ENCODE measurements at regions not wholly inside any gene's neighbourhood (a gene's known extent, or its start where the extent isn't known, plus 50 kb on each side); places are given as distances from the start of the nearest gene placed in this dataset.
"Not testable (repeated sequence)": the region's sequence is repeated elsewhere in the genome, so short reads cannot be mapped to it uniquely, and the experiment has no call there.

- not testable (repeated sequence) for DNase-seq
These were observed 87.5 kb downstream of the MRPL57 start for GRCh38 chr13:21263909-21264308.

GRCh38 chr13:21268485-21268884 lies 92.0 kb downstream of the MRPL57 start:
- DNase-seq: not testable (repeated sequence)

GRCh38 chr13:21272439-21272838 lies 96.0 kb downstream of the MRPL57 start:
- not testable (repeated sequence) for DNase-seq

- not testable (repeated sequence) for DNase-seq
These were observed 98.0 kb downstream of the MRPL57 start for GRCh38 chr13:21274457-21274856.

DNA sequence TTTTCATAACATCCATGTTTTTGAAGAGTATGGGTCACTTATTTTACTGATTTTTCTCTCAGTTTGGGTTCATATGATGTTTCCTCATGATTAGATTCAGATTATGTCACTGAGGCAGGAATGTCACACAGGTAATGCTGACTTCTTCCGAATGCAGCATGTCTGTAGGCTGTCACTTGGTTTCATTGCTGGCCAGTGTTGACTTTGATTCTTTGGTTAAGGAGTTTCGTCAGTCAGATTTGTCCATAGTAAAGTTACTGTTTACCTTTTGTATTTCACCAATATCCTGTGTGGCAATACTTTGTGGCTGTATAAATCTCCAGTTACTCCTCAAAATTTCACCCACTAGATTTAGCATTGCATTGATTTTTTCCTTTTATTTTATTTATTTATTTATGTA lies 105.6 kb downstream of the MRPL57 start:
- no peak for DNase-seq

DNA sequence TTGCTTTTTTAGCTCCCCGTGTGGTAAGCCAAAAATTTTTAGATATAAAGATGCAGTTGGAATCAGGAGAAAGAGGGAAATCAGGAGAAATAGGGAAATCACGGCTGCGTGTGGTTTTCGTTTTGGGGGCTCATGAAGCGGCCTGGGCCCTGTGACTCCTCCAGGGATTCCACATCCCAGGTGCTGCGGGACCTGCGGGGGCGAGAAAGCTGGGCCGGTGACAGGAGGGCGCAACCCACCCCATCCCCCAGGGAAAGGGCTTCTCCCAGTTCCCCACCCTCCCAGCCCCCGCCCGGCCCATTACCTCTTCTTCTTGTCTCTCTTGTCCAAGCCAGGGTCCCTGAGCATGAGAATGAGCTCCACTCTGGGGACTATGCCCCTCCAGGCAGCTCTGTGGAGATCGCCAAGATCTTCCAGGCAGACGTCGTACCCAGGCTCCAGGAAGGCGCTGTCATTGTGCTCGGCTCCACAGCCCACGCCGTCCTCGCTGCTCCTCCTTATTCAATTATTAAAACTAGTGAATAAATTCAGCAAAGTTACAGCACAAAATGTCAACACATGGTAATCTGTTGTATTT lies 111.0 kb downstream of the MRPL57 start:
- no peak for DNase-seq

DNA sequence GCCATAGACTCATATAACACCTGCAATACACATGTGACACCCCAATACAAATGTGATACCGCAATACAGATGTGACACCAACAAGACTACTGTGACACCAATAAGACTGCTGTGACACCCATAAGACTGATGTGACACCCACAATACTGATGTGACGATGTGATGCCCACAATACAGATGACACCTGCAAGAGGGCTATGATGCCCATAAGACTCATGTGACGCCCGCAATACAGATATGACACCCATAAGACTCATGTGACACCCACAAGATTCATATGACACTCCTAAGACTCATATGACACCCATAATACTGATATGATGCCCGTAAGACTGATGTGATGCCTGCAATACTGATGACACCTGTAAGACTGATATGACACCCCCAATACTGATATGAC lies 113.0 kb downstream of the MRPL57 start:
- no peak for DNase-seq

- DNase-seq: not testable (repeated sequence)
These were observed 114.1 kb downstream of the MRPL57 start for GRCh38 chr13:21290442-21291002.

DNA sequence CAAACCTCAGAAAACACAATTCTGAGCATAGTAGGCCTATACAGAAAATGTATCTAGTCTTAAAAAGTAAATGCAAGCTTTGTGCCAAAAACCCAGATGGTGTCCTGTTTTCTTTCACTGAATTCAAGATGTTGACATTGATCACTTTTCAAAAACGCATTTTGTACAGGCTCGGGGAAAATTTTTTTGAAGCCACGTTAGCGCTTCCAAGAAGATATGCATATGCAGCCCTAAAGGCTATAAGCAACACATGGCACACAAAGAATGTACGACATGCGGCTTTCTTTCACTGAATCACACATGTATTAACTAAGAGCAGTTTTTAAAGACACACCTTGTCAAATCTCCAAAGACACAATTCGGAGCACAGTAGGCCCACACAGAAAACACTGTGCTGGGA lies 115.4 kb downstream of the MRPL57 start:
- no peak for DNase-seq

- DNase-seq: peak; percentile 32 to 52 (median 51)
These were observed 120.5 kb downstream of the MRPL57 start for GRCh38 chr13:21296991-21297390.

- DNase-seq: peak; percentile 31 to 62 (median 40)
These were observed 121.0 kb downstream of the MRPL57 start for GRCh38 chr13:21297447-21297846.

GRCh38 chr13:21297914-21298831 lies 121.7 kb downstream of the MRPL57 start:
- DNase-seq: peak; percentile 92 to 96 (median 96)

DNA sequence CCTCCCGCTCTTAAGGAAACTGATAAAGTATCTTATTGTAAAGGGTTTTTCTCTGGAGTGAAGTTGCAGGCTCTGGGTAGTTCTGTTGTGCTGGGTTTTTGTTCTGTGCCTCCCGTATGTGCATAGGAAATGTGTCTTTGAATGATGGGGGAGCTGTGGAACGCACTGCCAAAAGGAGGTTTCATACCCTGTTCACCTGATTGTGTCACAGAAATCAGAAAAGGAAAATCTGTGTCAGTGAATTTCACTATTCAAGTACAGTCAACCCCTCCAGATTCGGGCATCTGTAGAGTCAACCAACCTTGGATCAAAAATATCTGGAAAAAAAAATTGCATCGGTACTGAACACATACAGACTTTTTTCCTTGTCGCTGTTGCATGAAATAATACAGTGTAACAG lies 127.8 kb downstream of the MRPL57 start:
- DNase-seq: no peak

GRCh38 chr13:21306300-21307073 lies 130.0 kb downstream of the MRPL57 start:
- not testable (repeated sequence) for DNase-seq

- DNase-seq: not testable (repeated sequence)
These were observed 130.7 kb downstream of the MRPL57 start for GRCh38 chr13:21307158-21307557.

GRCh38 chr13:21308906-21309305 lies 132.4 kb downstream of the MRPL57 start:
- no peak for DNase-seq

DNA sequence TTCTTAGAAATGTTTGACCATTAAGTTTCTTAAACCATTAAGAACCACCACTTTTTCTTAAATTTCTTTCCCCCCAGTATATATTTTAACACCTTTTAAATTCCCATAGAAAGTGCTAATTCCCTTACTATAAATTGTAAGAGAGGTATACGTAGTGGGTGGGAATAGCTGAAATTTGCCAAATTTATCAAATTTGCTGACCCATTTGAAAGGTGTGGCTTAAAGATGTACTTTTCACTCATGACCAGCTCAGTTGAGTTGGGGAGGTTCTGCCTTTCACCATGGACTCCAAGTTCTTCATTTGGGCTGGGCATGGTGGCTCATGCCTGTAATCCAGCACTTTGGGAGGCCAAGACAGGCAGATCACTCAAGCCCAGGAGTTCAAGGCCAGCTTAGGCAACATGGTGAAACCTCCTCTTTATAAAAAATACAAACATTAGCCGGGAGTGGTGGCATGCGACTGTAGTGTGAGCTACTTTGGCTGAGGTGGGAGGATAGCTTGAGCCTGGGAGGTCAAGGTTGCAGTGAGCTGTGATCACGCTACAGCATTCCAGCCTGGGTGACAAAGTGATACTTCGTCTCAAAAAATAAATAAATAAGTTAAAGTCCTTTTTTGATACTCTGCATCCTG lies 133.2 kb downstream of the MRPL57 start:
- DNase-seq: no peak

DNA sequence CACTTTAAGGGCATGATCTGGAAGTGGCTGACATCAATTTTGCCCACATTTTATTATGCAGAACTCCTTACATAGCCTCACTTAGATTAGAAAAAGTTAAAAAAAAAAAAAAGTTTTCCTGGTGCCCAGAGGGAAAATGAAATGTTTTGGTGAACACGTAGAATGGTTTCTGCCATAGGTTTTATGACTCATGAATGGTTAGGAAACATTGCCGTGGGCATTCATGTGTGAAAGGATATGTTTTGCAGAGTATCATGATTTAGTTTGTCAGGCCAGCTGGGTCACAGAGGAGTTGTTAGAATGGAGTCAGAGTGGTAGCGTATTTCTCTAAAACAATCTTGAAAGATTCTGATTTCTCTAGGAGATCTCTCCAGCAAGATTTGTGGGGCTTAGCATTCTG lies 133.8 kb downstream of the MRPL57 start:
- no peak for DNase-seq

DNA sequence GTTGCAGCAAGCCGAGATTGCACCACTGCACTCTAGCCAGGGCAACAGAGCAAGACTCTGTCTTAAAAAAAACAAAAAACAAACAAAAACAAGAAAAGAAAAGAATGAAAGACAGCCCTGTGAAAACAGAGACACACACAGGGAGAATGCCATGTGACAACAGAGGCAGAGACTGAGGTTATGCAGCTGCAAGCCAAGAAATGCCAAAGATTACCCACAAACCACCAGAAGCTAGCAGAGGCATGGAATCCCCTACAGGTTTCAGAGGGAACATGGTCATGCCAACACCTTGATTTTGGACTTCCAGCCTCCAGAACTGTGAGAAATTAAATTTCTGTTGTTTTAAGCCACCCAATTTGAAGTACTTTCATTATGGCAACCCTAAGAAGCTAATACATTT lies 138.5 kb downstream of the MRPL57 start:
- DNase-seq: not testable (repeated sequence)

- peak in 1 of 3 donors; percentile 39 for DNase-seq
These were observed 139.9 kb downstream of the MRPL57 start for GRCh38 chr13:21316376-21316775.

DNA sequence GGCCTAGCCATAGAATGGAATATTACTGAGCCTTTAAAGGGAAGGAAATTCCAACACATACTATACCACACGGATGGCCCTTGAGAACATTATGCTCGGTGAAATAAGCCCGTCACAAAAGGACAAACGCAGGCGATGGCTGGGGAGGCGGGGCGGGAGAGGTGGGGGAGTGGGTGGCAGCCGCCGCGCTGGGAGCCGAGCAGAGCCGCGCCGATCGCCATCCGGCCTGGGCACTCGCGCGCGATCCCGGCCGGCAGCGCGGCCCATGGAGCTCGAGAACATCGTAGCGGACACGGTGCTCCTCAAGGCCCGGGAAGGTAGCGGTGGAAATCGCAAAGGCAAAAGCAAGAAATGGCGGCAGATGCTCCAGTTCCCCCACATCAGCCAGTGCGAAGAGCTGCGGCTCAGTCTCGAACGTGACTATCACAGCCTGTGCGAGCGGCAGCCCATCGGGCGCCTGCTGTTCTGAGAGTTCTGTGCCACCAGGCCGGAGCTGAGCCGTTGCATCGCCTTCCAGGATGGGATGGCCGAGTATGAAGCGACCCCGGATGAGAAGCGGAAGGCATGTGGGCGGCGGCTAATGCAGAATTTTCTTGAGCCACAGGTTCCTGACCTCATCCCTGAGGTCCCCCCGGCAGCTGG lies 140.1 kb downstream of the ZDHHC20 start:
- no peak for DNase-seq
